ENCODE measurements at regions not wholly inside any gene's neighbourhood (a gene's known extent, or its start where the extent isn't known, plus 50 kb on each side); places are given as distances from the start of the nearest gene placed in this dataset.

DNA sequence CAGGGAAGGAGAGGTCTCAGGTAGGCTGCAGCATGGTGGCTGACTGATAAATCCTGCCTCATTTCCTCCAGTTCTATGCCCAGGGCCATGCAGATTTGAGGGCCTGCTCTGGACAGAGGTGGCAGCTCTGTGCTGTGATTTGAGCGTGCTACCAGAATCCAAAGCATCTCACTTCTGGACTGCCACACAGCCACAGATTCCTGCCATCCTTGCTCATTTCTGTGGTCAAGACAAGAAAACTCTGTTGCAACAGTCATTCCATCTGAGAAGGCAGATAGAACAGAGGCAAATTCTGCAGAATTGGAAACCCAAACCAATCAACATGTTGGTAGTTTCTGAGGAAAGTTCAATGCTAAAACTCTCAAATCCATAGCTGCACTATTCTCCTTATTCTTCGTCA lies 102.8 kb upstream of the GALNT2 start:
- no peak for DNase-seq (ENCODE audit: low spot score)

DNA sequence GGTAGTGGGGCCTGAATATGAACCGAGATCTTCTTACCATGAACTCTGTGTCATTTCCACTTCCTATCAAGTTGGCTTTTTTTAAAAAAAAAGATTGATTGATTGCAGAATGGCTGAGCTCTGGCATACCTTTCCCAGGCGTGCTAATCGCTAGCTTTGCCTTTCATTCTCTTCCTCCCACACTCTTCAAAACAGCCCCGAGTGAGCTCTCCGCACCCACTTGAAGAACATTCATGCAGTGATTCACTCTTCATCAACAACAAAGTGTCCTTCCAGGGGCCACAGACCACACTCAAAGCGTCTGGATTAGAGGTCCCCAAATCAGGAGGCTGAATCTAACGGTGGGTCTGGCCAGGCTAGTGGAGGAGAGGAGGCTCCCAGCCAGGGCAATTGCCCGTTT lies 96.3 kb upstream of the GALNT2 start:
- DNase-seq (ENCODE audit: low spot score) = no peak

DNA sequence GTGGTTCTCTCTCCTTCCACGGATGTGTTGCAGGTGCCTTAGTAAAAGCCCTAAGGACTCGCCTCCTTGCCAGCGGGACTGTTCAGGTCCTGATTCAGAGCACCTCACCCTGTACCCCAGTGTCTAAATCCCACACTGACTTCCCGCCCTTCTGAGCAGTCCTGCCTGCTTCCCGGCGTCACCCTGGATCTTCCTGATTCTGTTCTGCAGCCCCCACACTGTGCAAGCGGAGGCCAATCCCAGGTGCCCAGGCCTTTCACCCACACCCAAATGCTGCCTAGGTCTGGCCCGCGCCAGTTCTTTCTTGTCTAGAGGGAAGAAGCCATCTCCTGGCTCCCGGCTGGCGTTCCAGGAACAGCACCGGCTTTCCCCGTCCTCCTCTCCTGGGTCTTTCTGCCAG lies 95.9 kb upstream of the GALNT2 start:
- no peak for DNase-seq (ENCODE audit: low spot score)

DNA sequence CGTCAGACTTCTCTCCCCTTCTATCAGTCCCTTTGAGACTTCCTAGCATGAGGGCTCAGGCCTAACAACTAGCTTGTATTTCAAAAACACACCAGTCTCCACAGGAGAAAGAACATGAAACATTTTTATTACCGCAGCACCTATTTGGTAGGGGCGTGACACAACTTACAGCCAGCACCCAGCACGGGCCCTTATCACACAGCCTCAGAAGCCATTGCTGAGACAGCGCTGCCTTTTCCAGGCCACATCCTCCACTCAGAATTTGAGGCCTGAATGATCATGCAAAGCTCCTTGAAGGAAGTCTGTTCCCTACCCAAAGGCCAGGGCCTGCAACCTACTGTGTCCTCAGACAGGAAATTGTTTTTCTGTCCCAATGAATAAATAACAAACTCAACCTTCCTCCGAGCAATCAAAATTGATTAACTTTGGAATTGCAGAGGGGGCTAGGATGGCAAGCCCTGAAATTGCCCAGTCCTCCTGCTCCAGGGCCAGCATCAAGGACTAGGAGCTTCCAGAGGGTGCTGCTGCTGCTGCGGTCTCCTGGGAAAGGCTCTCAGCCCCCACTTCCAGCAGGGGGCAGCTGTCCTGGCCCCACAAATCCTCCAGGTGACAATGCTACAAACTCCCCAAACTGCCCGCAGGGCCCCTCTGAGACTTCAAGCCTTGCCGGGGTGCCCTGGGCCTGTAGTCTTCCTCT lies 94.3 kb upstream of the GALNT2 start:
- DNase-seq (ENCODE audit: low spot score) = no peak

DNA sequence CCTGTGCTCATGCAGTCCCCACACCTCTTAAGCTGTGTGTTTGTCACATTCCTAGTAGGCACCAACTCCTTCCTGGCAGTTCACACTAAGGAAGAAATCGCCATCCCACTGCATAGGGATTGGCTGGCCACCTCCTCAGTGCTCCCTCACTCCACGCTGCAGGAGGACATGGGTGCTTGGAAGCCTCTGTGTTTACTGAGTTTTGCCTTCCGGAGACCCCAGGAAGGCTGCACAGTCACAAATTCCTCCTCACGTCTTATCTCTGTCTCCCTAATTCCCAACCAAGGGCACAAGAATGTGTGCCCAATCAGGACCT lies 93.8 kb upstream of the GALNT2 start:
- no peak for DNase-seq (ENCODE audit: low spot score)

DNA sequence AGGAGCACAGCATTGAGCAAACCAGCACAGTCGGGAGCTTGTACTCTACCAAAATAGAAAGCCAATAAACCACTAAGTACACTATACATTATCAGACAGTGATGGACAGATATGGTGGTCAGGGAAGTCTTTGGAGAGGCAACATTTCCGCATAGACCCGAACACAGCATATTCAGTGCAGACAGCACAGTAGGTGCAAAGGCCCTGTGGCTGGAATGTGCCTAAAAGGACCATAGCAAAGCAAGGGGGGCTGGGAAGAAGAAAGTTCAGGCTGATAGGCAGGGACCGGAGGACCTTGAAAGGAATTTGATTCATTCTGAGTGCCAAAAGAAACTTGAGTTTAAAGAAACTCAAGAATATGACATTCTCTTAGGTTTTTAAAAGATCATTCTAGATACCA lies 92.0 kb upstream of the GALNT2 start:
- no peak for DNase-seq (ENCODE audit: low spot score)

DNA sequence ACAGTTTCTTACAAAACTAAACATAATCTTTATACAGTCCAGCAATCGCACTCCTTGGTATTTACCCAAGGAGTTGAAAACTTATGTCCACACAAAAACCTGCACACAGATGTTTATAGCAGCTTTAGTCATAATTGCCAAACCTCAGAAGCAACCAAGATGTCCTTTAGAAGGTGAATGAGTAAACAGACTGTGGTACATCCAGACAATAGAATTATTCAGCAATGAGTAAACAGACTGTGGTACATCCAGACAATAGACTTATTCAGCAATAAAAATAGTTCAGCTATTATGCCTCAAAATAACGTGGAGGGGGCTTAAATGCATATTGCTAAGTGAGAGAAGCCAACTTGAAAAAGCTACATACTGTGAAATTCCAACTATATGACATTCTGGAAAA lies 87.0 kb upstream of the GALNT2 start:
- no peak for DNase-seq (ENCODE audit: low spot score)

DNA sequence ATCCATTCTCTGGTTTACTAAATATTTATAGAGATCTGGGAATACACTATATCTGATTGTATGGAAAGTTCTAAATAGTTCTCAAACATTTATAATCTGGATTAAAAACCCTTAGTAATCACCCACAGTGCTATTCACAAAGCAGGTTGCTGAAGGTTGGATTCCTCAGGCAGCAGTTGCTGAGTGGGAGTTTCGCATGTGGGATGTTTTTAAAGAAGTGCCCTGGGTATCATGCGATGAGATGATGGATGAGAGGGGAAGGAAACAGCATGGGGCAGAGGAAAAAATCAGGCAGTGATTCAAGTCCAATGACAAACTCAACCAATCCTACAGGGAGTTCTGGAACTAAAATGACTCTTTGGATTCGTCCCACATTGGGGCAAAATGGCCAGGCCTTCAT lies 85.3 kb upstream of the GALNT2 start:
- DNase-seq (ENCODE audit: low spot score) = no peak

DNA sequence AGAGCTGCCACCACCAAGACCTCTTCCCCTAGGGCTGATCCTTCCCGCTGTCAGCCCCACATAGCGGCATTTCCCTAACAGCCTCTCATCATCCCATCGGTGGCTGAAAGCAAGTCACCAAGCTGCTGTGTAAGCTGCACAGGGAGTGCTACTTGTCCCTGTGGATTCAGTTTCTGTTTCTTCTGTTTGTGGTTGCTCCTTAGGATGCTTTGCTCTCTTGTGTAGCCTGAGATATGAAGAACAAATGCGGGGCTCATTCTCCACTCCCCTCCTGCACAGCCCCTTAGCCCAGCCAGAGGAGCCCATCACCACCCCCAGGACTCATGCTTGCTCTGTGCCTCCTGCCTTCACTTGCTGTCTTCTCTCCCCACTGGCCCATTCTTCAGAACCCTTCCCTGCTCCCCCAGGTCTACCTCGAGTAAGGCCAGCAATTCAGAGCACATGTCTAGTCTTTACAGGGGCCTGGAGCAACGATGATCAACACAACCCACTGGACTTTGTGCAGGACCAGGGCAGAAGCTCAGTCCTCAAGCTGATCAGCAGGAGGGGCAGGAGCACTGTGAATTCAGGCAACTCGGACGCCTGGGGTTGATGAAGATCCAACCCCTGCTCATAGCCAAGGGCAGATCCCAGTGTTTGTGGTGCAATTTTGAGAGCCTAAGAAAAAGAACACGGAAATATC lies 82.6 kb upstream of the GALNT2 start:
- no peak for DNase-seq (ENCODE audit: low spot score)

DNA sequence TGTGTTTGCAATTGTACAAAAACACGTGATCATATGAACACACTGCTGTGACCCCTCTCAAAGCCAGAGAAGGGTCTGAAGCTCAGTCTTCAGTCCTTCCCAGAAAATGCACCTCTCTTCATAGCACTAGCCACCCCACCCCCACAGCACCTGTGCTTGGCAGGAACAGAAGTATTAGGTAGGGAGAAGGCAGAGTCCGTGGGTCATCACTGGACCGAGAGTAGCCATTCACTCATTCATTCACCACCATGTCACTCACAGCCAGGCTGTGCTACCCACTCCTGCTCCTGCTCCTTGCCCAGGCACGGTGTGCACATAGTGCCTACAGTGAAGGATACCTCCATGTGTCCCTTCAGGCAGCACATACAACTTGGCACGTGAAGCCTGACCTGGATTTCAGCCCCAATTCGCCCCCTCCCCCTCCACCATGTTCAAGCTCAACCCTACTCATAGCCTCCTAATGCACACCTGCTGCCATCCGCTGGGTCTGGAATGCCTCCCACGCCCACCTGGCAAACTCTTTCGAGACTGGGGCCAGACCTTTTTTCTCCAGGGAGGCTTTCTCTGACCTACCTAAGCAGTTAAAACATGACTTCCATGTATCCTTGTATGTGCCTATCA lies 81.9 kb upstream of the GALNT2 start:
- no peak for DNase-seq (ENCODE audit: low spot score)

DNA sequence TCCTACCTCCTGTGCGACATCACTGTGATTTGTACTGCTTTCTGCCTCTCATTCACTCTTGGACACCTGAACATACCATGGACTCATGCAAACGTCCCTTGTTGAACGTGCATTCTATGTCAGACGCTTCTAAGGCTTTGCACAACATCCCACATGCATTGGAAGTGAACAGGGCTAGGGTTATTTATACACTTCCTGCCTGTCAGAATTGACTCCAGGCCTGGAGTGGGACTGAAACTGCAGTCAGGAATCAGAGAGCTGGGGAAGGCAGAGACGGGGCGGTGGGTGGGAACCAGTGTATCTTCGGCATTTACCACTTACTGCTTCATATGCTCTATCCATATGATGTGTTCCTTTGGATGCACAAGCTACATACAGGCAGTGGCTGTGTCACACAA lies 81.4 kb upstream of the GALNT2 start:
- no peak for DNase-seq (ENCODE audit: low spot score)

DNA sequence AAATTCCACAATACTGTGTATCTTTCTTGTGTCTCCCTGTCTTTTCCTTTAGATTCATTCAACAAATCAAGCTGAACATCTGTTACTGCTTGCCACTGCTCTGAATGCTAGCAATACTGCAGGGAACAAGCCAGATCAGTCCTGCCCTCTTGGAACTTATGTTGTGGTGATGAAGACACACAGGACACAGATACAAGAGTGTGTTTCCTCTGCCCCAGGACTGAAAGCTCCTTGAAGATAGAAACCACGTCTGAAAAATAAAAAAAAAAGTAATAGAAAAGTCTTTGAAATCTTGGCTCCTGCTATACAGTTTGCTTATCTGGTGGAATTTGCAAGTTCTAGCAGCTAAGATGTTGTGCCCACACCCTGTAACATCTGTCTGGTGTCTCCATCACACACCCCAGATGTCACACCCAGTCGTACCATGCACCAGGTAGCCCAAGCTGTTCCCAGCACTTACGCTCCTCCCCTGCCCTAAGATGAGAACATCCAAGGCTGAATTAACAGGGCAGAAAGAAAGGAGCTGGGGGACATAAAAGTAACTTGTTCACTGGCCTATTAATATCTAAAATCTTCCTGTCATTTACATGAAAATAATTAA lies 80.2 kb upstream of the GALNT2 start:
- DNase-seq (ENCODE audit: low spot score) = no peak

DNA sequence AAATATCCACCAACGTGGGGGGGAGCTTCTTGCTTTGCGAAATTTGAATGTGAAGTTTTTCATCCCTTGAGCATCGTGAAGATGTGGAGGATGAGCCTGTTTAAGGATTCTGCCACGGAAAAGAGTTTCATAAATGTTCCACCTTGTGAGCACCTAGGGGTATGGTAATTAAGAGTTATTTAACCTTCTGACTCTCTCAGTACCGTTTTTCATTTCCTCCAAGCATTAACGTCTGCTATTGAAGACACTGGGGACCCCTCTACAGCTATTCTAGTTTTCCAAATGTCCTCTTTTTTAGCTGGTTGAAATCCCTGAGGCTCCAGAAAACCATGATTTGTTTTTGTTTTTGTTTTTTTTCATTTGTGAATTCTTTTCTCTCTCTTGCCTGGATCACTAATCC lies 79.1 kb upstream of the GALNT2 start:
- DNase-seq (ENCODE audit: low spot score) = no peak

DNA sequence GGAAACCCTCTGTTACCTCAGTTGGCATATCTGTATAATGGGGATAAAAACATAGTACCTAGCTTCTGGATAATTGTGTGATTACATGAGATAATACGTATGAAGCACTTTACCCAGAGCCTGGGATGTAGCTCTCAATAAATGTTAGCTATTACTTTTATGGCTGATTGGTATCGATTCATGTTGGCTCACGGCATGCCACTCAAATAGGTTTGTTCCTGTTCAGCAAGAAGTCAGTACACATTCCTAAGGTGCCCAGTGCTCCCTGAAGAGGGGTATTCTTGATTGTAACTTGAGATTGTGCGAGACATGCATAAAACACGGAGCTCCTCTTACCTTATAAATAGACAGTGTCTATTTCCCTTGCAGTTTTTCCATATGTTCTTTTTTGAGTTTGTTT lies 78.5 kb upstream of the GALNT2 start:
- DNase-seq (ENCODE audit: low spot score) = no peak

DNA sequence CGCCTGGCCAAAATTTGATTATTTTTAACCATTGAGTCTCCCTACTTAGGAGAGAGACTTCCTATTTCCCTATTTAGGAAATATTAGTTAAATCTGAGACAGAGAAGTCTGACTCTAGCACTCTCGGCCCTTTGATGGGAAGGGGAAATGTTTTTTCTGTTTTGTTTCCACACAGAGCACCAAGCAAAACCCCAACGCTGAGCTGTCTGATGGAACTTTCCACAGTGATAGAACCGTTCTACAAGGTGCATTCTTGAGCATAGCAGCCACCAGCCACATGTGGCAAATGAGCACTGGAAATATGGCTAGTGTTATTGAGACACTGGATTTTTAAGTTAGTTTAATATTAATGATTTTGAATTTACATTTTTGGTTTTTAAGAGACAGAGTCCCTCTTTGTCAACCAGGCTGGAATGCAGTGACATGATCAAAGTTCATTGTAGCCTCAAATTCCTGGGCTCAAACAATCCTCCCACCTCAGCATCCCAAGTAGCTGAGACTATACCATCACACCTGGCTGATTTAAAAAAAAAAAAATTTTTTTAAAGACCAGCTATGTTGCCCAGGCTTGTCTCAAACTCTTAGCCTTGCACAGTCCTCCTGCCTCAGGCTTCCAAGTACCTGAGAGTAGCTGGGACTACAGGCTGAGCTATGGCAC lies 77.3 kb upstream of the GALNT2 start:
- DNase-seq (ENCODE audit: low spot score) = no peak

DNA sequence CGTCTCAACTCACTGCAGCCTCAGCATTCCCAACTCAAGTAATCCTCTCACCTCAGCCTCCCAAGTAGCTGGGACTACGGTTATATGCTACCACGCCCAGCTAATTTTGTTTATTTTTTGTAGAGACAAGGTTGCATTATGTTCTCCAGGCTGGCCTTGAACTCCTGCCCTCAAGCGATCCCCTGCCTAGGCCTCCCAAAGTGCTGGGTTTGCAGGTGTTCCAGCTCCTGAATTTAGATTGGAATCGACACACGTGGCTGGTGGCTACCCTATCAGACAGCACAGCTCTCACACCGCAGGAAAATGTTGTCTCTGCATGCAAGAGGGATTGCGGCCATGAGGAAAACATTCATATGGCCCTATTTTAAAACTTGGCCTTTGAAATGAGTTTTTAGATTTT lies 76.7 kb upstream of the GALNT2 start:
- DNase-seq (ENCODE audit: low spot score) = no peak

DNA sequence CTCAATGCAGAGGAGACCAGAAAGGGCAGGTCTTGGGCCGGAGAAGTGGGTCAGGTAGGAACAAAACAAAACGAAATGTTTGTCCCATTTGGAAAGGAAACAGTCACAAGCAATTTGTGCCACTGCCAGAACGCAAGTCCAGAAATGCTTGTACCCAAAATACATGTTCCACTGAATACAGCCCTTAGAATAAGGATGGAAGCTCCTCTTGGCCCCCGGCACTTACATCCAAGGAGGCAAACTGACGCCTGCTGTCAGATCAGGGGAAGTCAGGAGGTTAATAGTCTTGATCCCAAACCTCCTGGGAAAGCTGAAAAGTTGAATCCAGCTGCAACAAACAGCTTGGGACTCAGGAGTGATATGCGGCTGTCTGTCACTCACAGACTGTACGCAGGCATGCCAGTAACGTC lies 75.9 kb upstream of the GALNT2 start:
- no peak for DNase-seq (ENCODE audit: low spot score)

DNA sequence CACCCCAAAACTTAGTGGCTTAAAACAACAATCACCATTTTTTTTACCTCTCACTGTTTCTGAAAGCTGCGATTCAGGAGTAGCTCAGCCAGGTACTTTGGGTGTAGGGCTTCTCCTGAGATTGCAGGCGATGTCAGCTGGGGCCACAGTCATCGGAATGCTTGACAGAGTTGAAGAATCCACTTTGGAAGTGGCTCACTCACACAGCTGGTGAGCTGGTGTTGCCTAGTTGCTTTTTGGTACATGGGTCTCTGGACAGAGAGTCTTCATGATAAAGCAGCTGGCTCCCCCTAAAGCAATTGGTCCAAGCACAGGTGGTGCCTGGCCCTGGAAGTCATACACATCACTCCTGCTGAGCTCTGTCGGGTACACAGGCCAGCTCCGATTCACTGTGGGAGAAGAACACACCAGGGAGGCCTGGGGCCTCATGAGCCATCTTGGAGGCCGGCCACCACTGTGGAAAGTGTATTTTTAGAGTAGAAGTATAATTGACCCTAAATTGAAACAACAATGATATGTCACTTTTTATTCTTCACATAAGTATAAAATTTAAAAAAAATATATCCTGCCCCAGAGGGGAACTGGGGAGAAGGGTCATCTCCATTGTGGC lies 75.2 kb upstream of the GALNT2 start:
- no peak for DNase-seq (ENCODE audit: low spot score)

DNA sequence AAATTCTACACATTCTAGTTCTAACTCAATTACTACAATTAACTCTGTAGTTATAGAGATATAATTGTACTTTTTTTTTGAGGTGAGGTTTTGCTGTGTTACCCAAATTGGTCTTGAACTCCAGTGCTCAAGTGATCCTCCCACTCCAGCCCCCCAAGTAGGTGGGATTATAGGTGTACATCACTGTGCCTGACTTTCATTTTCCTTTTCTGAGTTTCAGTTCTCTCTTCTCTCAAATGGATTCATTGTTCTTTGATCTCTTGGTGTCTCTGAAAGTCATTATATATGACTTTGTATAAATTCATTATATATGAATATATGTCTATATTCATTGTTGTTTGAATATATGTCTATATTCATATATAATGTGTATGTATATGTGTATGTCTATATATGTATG lies 74.0 kb upstream of the GALNT2 start:
- DNase-seq (ENCODE audit: low spot score) = no peak

DNA sequence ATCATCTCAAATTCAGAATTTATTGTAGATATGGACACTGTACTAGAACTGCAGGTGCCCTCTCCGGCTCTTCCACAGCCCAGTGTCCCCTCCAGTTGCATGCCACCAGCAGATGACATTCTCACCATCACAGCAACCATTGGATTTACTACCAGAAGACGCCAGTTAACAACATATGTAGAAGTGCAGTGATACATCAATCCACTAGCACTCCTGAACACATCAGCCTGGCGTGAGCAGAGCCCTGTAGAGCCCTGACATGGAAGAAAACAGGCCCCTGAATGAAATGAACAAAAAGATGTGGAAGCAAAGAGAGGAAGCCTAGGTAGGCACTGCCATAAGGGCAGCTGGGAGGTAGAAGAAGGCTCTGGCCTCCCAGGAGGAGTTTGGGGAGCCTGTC lies 73.1 kb upstream of the GALNT2 start:
- no peak for DNase-seq (ENCODE audit: low spot score)

DNA sequence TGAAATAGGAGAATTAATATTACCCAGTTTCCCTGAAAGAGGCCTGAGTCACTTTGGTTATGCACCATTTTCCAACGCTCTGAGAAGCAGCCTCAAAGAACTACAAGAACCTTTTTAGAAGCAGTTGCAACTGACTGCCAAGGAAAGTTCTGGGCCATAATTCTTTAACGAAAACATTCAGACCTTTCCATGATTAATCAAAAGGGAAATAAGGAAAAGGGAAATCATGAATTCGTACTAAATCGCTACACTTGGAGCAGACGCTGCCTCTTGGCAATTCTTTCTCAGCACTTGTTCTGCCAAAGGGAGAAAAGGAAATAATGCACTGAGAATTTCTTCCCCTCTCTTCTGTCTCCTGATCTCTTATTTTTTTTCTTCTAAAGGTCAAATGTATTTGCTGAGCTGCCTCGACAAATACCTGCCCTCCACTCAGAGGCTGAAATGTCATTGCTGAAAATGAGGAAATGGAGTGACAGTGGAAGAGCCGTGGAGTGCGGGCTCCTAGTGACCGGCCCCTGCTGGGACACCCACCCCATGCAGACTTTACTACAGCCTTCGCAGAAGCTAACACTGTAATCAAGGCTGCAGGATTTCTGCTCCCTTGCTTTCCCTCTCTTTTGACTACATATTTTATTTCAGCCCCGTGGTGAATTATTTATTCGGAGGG lies 67.9 kb upstream of the GALNT2 start:
- DNase-seq (ENCODE audit: low spot score) = no peak

Data from COLO829 (cell line).